HAP-1 (cell line): ENCODE measurements at regions not wholly inside any gene's neighbourhood (a gene's known extent, or its start where the extent isn't known, plus 50 kb on each side); places are given as distances from the start of the nearest gene placed in this dataset.
"Not testable (repeated sequence)": the region's sequence is repeated elsewhere in the genome, so short reads cannot be mapped to it uniquely, and the experiment has no call there.

ENCODE experiments used
- DNase-seq, 2 experiments: peaks; one replicate each; pipeline ENCODE4 v3.0.0-alpha.2; 2016 to 2020; ENCODE audit warnings: low spot score in 2 of 2
- H3K27me3 ChIP-seq: fragments of 250-450 bp; sonication (Bioruptor Pico); 2 replicates; pipeline ENCODE4 v1.5.1; 2020; ENCODE audit warnings: low read depth, mild to moderate bottlenecking, moderate library complexity
- H3K36me3 ChIP-seq: fragments of 250-450 bp; sonication (Bioruptor Pico); replicated peaks from 2 replicates; pipeline ENCODE4 v1.5.1; 2020; ENCODE audit warnings: mild to moderate bottlenecking
- H3K4me1 ChIP-seq: fragments of 250-450 bp; sonication (Bioruptor Pico); 2 replicates; pipeline ENCODE4 v1.5.1; 2020; ENCODE audit warnings: mild to moderate bottlenecking
- H3K4me3 ChIP-seq: fragments of 250-450 bp; sonication (Bioruptor Pico); 2 replicates; pipeline ENCODE4 v1.5.1; 2020; ENCODE audit warnings: mild to moderate bottlenecking, moderate library complexity
- H3K9me3 ChIP-seq: fragments of 250-450 bp; sonication (Bioruptor Pico); 2 replicates; pipeline ENCODE4 v1.5.1; 2020; ENCODE audit warnings: mild to moderate bottlenecking, moderate library complexity
- in situ Hi-C: fragments of 300-500 bp; cut with MboI; formaldehyde crosslinking; loops from 3 replicates; pipeline ENCODE4 v1.14.3; 2020; ENCODE audit warnings: low sequenced_read_pairs, inconsistent platforms, mixed read lengths

- no peak for DNase-seq
- Histone ChIP-seq H3K4me3 (no peak overlapping the region), H3K27me3 (no peaks in the 10 kb centered on the region), H3K36me3 (no peaks in the 10 kb centered on the region), H3K9me3 (no peaks in the 10 kb centered on the region), H3K4me1 (no peaks in the 10 kb centered on the region)
- in situ Hi-C loops, result no loop called here
Observed at GRCh38 chr11:130526846-130527245, 78.4 kb downstream of the ADAMTS15 start.

DNA sequence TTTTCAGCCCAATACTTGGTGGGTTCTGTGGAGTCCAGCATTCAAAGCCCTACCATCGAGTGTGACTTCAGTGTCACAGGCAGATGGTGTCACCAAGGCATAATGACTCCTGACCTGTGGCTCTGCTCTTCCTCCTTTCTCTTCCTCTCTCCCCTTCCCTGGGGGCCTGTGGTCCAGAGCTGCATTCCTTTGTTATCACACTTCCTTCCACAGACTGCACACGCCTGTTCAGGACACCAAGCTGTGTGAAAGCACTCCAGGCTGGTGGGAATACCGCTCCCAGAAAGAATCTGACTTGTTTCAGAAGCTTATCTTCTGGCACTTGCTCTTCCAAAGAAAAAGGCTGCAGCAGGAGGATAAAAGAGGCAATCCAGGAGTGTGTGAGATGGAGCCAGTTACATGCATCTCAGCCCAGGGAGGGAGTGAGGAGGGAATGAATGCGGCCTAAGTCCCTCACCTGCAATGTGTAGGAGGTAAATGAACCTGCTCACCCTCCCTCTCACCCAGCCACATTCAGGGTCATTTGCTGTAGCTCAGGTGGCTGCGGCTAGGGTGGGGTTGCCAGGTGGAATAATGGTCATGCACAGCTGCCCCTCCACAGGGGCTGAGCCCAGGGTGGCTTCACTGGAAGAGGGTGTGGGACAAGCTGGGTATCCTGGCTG is 79.3 kb downstream of the ADAMTS15 start:
- Histone ChIP-seq H3K9me3 (no peaks in the 10 kb centered on the region), H3K27me3 (no peaks in the 10 kb centered on the region), H3K4me1 (no peaks in the 10 kb centered on the region), H3K4me3 (no peak overlapping the region), H3K36me3 (no peaks in the 10 kb centered on the region)
- DNase-seq, result no peak
- in situ Hi-C loops, result no loop called here

- Histone ChIP-seq H3K27me3 (no peaks in the 10 kb centered on the region), H3K4me3 (no peak overlapping the region), H3K4me1 (no peaks in the 10 kb centered on the region), H3K9me3 (no peaks in the 10 kb centered on the region), H3K36me3 (no peaks in the 10 kb centered on the region)
- DNase-seq, result no peak
- in situ Hi-C loops, result no loop called here
Observed at GRCh38 chr11:130528298-130529261, 80.1 kb downstream of the ADAMTS15 start.

- no peaks in the 10 kb centered on the region for H3K4me1 ChIP-seq
- DNase-seq, result no peak
- in situ Hi-C loops, result no loop called here
- H3K27me3 ChIP-seq, result no peaks in the 10 kb centered on the region
- H3K9me3 ChIP-seq, result no peaks in the 10 kb centered on the region
- no peaks in the 10 kb centered on the region for H3K36me3 ChIP-seq
- no peak overlapping the region for H3K4me3 ChIP-seq
Observed at GRCh38 chr11:130529366-130529765, 80.9 kb downstream of the ADAMTS15 start.

DNA sequence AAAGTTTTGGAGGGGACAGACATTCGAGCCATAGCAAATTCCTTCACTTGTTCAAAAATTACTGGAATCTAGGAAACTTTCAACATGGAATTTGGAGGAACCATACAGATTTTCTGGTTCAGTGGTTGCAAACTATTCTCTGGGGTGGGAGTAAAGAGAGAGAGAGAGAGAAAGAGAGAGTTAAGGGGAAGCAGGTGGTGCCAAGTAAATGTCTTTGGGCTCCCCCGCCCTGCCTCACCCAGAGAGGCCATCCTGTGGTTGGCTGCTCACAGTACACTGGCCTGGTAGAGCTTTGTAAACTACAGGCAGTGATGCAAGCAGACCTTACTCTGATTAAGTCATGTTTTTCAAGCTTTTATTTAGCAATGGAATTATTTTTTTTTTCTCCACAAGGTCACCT is 82.6 kb downstream of the ADAMTS15 start:
- Histone ChIP-seq H3K36me3 (no peaks in the 10 kb centered on the region), H3K9me3 (no peaks in the 10 kb centered on the region), H3K4me1 (no peaks in the 10 kb centered on the region), H3K27me3 (no peaks in the 10 kb centered on the region), H3K4me3 (no peak overlapping the region)
- DNase-seq, result no peak
- in situ Hi-C loops, result no loop called here

DNA sequence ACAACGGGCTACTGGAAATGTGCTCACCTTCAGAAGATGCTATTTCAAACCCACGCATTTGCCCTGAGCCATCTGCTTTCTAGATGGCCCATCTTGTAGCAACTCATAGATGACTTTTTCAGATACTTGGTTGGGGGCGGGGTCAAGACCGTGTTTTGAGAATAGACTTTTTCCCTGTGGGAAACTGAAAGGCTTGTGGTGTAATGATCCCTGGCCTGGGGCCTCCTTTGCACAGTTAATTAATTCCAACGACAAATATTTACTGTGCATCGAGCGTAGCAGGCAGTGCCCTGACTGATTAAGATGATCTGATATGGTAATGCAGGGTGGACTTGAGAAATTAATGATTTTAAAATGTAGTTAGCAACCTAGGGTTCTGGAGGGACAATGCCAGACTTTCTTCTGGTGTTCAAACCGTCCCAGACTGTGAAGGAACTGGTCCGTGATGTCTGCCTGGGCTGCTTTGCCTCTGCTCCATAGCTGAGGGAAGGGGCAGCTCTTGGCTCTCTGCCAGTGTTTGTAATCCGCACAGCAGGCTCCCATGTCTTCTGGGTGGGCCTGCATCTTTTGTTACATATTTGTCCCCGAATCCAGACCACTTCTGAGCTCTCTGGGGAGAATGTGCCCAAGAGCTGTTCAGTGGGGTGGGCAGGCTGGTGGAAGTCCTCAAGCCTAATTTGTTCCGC is 84.8 kb downstream of the ADAMTS15 start:
- DNase-seq, result no peak
- no peak overlapping the region for H3K4me3 ChIP-seq
- no peaks in the 10 kb centered on the region for H3K4me1 ChIP-seq
- in situ Hi-C loops, result no loop called here
- H3K9me3 ChIP-seq, result no peaks in the 10 kb centered on the region
- no peaks in the 10 kb centered on the region for H3K36me3 ChIP-seq
- no peaks in the 10 kb centered on the region for H3K27me3 ChIP-seq

DNA sequence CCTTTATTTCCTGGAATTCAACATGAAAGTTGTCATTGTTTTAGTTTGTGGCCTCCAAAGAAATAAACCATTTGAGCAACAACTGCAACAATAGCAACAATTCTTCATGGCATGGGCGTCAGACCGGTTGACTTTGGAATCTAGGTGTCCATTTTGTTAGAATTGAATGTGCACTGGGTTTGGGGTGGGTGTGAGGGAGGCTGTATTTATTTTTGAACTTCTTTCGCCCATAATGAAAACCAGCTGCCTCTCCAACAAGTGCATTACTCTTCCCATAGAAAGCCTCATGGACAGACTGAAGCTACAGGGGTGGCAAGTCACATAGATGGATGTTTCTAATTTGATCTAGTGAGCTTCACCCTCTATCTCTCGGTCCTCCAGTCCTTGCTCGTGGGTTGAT is 85.4 kb downstream of the ADAMTS15 start:
- Histone ChIP-seq H3K4me3 (no peak overlapping the region), H3K36me3 (no peaks in the 10 kb centered on the region), H3K9me3 (no peaks in the 10 kb centered on the region), H3K4me1 (no peaks in the 10 kb centered on the region), H3K27me3 (no peaks in the 10 kb centered on the region)
- in situ Hi-C loops, result no loop called here
- no peak for DNase-seq

- Histone ChIP-seq H3K9me3 (no peaks in the 10 kb centered on the region), H3K4me1 (no peaks in the 10 kb centered on the region), H3K36me3 (no peaks in the 10 kb centered on the region), H3K27me3 (no peaks in the 10 kb centered on the region), H3K4me3 (no peak overlapping the region)
- in situ Hi-C loops, result no loop called here
- no peak for DNase-seq
Observed at GRCh38 chr11:130534551-130534950, 86.1 kb downstream of the ADAMTS15 start.

DNA sequence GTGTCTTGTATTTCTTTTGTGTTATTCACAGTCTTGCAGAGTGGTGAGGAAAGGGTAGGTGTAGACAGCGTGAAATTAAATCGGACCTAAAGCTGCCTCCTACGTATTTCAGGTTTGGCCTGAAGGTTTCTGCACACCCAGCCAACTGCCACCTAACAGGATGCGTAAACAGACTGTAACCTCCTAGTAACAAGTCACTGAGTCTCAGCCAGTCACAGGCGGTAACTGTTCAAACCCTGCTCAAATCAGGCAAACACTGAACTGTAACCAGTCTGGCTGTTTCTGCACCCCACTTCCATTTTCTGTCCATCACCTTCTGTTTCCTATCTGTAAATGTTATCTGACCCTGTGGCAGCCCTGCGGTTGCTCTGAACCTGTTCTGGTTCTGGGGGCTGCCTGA is 87.1 kb downstream of the ADAMTS15 start:
- H3K36me3 ChIP-seq, result no peaks in the 10 kb centered on the region
- H3K27me3 ChIP-seq, result no peaks in the 10 kb centered on the region
- no peak for DNase-seq
- H3K4me1 ChIP-seq, result no peaks in the 10 kb centered on the region
- no peaks in the 10 kb centered on the region for H3K9me3 ChIP-seq
- in situ Hi-C loops, result no loop called here
- no peak overlapping the region for H3K4me3 ChIP-seq

GRCh38 chr11:130536106-130537040 is 87.9 kb downstream of the ADAMTS15 start:
- Histone ChIP-seq H3K9me3 (no peaks in the 10 kb centered on the region), H3K27me3 (no peaks in the 10 kb centered on the region), H3K36me3 (no peaks in the 10 kb centered on the region), H3K4me1 (no peaks in the 10 kb centered on the region), H3K4me3 (no peak overlapping the region)
- no peak for DNase-seq
- in situ Hi-C loops, result no loop called here

DNA sequence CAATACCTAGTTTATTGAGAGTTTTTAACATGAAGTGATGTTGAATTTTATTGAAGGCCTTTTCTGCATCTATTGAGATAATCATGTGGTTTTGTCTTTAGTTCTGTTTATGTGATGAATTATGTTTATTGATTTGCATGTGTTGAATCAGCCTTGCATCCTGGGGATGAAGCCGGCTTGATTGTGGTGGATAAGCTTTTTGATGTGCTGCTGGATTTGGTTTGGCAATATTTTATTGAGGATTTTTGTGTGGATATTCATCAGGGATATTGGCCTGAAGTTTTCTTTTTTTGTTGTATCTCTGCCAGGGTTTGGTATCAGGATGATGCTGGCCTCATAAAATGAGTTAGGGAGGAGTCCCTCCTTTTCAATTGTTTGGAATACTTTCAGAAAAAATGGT is 91.2 kb downstream of the ADAMTS15 start:
- H3K4me1 ChIP-seq, H3K36me3 ChIP-seq, H3K27me3 ChIP-seq, in situ Hi-C loops, DNase-seq, H3K9me3 ChIP-seq, H3K4me3 ChIP-seq: not testable (repeated sequence)

DNA sequence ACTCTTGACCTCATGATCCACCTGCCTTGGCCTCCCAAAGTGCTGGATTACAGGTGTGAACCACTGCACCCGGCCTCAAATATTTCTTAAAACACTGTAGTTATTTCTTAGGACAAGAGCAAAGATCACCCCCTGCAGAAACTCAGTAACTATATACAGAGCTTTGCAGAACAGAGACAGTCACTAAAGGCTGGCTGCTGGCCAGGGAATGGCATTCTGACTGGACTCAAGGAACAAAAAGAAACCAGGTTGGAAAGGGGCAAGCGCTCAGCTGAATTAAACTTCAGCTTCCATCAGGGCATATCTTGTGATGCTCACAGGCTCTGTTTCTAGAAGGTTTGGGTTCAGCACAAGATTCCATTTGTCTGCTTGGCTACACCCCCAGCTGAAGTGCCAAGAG is 95.8 kb downstream of the ADAMTS15 start:
- Histone ChIP-seq H3K9me3 (no peaks in the 10 kb centered on the region), H3K4me3 (no peak overlapping the region), H3K36me3 (no peaks in the 10 kb centered on the region), H3K4me1 (no peaks in the 10 kb centered on the region), H3K27me3 (no peaks in the 10 kb centered on the region)
- in situ Hi-C loops, result no loop called here
- no peak for DNase-seq

GRCh38 chr11:130545449-130546072 is 97.1 kb downstream of the ADAMTS15 start:
- H3K4me1 ChIP-seq, result no peaks in the 10 kb centered on the region
- DNase-seq, result no peak
- in situ Hi-C loops, result no loop called here
- no peak overlapping the region for H3K4me3 ChIP-seq
- no peaks in the 10 kb centered on the region for H3K36me3 ChIP-seq
- H3K9me3 ChIP-seq, result no peaks in the 10 kb centered on the region
- H3K27me3 ChIP-seq, result no peaks in the 10 kb centered on the region
